KBM-7 (cell line): ENCODE measurements at regions not wholly inside any gene's neighbourhood (a gene's known extent, or its start where the extent isn't known, plus 50 kb on each side); places are given as distances from the start of the nearest gene placed in this dataset.

Experiments
- DNase-seq: peaks from one replicate; pipeline ENCODE4 v3.0.0-alpha.2; 2015
- in situ Hi-C: fragments of 300-500 bp; cut with MboI; formaldehyde crosslinking; loops from 2 replicates; pipeline ENCODE4 v1.14.3; 2020; ENCODE audit warnings: low sequenced_read_pairs, low pct_unique_long_range_greater_than_20kb, mixed read lengths

DNA sequence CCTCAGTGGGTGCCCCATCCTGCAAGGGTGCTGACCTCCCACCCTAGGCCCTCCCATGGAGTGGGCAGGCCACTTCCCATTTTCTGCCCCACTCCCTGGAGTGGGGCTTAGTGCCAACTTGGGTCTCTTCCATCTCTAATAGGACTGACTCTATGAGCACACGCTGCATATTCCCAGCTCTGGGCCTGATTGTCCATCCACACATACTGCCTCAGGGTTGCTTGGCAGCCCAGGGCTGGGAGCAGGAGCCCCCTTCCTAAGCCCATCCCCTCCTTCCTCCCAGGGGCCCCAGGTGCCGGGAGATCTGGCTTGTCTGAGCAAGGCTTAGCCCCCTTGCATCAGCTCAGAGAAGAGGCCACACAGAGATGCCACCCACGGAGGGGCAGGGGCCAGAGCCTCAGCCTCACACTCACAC is 55.1 kb downstream of the PJA1 start:
- in situ Hi-C loops = no loop called here
- no peak for DNase-seq

DNA sequence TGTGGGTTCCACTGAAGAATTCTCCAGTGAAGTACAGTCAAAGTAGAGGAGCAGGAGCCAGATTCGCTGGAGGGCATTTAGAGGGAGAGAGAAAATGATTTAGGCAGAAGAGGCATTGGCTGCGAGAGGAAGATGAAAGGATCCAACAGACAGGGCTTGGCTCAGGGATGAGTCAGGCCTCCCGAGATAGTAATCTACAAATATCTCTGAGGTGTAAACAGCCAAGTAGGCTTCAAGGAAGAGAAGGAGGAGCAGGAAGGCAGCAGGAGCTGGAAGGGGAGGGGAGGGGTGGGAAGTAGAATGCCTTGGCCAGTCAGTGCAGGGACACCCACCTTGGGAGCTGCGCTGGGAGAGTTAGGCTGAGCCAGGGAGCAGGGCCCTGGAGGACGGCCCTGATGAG is 55.5 kb downstream of the PJA1 start:
- in situ Hi-C loops = no loop called here
- DNase-seq = no peak

DNA sequence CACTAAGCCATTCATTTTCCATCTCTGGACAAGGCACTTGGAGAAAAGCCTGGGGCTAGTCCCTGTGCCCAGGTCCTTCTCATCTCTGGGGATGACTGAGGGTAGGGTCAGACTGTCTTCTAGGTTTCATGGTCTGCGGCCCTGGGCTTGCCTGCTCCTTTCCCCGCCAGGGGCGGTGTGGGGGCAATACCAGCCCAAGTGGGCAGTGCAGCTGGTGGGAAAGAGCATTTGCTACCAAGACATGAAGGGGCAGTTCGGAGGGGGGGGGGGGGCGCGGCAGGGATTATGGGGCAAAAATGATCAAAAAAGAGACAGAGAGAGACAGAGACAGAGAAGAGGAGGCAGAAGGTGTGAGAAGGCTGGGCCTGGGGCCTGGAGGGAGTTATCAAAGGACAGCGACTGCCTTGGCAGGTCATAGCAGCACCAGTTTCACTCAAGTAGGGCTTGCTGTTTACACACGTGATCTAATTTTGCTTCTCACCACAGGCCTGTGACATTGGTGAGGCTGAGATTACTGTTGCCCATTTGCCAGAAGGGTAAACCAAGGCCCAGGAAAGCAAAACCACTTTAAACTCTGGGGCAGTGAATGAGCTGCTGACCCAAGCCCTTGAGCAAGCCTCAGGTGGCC is 56.1 kb downstream of the PJA1 start:
- in situ Hi-C loops = no loop called here
- no peak for DNase-seq

DNA sequence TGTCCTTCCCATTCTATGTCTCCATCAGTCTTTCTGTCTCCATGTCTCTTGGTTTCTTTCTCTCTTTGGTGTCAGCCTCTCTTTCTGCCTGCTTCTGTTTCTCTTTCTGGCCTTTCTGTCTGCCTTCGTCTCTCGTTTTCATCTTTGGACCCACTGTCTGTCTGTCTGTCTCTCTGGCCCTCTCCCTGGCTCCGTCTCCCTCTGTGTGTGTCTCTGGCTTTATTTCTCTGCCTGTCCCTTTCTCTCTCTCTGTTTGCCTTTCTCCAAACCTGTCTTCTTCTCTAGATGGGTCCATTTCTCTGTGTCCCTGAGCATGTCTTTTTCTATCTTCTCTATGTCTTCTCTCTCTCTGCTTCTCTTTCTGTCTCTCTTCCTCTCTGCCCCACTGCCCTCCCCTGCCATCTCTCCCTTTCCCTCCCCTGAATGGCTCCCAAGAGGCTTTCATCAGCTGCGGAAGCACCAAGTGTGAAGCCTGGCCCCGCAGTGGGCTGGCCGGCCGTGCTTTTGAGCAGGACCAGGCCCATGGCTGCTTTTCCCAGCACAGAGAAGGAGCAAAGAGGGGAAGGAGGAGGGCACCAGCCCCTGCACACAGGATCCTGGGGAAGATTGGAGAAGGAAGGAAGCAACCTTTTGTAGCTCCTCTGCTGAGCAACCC is 57.4 kb downstream of the PJA1 start:
- in situ Hi-C loops = no loop called here
- no peak for DNase-seq

DNA sequence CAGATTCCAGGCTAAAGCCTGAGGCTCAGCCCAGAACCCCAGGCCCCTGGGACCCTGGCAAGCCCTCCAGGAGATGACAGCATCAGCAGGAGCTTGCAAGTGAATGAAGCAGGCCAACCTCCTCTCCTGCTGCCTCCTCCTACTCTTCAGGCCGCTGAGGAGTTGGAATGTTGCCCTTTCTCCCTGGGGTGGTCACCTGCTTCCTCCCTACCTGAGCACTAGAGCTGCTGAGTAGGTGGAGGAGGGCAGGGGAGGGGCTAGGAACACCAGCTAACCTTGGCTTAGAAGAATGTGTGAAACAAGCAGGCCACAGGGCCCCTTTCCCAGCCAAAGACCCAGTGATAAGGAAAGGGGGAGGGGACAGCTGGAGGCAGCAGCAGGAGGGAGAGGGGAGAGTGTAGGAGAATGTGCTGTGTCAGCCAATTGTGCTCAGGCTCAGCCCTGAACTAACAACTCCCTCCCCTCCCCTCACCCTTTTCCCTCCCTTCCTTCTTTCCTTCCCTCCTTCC is 58.0 kb downstream of the PJA1 start:
- no peak for DNase-seq
- in situ Hi-C loops = no loop called here

DNA sequence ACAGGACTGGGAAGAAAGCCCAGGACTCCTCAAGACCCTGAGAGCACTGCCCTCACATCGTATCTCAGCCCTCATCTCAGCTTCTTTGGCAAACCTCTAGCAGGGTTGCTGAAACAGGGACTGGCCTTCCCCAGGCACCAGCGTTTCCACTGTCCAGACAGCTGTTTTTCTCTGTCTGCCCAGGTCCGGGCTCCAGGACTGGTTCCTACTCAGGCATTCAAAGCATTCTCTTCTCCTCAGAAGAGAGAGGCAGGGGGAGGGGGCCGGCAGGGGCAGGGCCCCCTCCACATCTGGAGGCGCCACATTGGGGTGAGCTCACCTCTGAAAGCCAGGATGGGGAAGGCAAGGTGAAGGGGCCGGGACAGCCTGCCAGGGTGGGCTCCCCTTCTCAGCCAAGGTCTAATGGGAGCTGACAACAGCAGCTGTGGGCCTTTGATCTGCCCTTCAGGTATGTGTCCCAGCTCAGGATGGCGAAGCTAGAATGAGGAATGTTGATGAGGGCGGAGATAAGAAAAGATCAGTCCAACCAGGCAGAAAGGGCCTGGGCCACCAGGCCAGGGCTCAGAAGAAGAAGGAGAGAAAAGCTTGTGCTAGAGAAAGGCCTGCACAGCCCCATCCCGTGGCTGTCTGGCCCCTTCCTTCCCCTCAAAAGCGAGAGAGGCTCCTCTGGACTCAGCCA is 60.4 kb downstream of the PJA1 start:
- in situ Hi-C loops = no loop called here
- DNase-seq = no peak

DNA sequence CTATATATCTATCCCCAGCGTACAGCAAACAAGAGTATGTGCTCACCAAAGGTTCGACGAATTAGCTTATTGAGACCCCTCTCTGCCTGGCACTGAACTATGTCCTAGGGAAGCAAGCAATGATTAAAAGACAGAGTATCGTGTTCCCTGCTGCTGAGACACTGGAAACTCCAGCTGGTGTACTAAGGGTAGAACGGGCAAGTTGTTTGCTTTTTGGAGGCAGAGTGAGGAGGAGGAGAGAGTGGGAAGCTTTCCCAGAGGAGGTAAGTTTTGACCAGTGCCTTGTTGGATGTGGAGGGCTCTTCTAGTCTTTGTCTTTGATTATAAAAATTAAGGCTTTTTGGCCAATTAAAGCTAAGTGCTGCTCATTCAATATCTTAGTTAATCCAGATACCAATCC is 61.7 kb downstream of the PJA1 start:
- no peak for DNase-seq
- in situ Hi-C loops = no loop called here

DNA sequence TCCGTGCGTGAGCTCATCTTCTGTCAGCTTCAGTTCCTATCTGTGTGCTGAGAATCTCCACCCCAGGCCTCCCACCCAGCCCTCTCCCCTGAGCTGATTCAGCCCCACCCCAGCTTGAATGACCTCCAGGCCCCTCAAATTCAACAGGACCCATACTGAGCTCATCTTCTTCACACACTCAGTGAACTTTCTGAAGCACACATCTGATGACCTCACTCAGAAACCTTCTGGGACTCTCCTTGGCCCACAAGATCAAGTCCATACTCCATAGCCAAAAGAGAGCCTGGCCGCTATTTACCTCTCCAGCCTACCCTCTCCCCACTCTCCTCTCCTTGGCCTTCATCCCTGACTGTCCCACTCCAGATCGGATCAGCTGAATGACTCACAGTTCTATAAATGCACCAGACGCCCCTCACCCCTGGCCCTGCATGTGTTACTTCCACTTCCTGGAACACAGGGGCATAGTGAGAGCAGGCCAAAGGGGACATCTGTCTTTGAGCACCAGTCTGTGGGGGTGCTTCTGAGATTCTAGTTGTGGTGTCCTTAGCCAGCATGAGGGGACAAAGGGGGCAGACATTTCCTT is 62.5 kb downstream of the PJA1 start:
- in situ Hi-C loops = no loop called here
- no peak for DNase-seq

DNA sequence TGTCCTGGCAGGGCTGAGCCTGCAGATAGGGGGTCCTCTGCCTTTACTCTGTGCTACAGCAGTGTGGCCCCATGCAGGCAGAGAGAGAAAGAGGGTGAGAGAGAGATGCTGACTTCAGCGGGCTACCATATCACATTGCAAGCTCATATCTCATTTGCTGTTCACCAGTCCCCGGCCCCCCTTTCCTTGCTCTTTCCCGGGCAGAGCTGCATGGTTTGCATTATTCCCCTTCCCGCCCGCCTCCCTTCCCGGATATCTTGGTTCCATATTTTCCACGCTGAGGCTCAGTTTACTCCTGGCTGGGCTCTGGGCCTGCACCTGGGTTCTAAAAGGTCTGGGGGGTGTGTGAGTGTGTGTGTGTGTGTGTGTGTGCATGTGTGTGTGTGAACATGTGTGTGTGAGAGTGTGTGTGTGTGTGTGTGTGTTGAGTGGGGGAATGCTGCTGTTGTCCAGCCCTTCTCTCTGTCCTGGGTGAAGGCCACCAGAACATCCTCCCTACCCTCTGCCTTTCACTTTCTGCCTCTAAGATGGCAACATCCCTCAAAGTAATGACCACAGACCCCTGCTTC is 63.5 kb downstream of the PJA1 start:
- DNase-seq = no peak
- in situ Hi-C loops = no loop called here

DNA sequence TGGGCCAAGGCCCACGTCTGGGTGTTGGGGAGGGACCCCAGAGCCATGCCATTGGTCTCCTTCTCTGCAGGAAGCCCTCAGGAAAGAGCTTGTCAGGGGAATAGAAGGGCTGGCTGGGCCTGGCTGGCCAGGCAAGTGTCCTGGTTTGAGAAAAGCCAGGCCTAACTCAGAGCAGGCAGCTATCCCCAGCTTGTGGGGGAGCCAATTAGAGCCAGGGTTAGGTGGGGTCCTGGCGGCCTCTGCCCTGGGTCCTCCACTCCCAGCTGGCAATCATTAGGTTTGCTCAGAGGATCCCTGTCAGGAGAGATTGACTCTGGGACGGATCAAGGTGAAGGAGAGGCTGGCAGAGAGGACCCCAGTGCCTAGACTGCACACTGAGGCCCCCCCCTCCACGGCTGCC is 64.8 kb downstream of the PJA1 start:
- DNase-seq = no peak
- in situ Hi-C loops = no loop called here

DNA sequence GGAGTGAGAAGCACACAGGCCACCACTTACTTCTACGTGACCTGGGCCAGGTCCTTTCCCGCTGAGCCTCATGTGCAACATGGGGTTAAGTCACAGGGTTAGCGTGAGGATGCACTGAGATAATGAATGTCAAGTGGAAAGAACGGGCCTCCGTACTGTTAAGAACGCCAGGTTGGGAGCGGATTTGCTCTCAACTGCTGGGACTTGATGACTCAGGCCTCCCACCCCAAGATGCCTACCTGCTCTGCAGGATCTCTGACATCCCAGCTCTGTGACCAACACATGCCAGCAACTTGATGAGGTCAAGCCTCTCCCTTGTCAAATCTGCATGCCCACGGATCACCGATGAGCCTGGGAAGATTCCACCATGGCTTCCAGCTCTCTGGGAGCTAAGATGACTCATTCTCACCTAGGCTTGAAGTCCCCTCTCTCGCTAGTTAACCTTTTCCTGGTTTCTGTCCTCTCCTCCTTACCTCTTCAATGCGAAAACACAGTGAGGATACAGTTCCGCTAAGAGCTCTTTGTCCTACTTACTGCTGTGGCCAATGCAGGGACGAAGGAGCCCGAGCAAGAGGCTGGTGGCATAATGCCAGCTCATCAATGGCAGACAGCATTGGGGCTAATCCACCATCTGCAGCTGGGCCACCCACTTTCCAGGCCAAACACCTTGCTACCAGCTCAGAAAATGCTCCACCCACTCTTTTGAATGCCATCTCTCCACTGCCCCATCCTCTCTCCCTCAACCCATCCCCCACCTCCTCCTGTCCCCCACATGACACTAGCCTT is 67.6 kb downstream of the PJA1 start:
- no peak for DNase-seq
- in situ Hi-C loops = no loop called here

DNA sequence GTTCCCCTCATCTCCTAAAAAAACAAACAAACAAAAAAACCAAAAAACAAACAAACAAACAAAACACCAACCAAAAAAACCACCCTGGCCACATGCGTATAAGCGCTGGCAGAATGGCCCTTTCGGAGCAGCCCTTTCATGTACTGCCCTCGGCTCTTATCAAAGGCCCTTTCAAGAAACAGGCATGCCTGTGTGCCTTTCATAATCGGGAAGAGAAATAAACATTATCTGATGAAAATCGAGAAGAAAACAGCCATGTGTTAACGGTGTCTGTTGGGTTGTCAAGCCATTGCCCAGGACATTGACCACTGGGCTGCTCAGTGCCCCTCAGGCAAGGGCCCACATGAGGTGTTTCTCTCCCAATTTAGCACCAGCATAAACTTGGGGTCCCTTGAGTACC is 68.3 kb downstream of the PJA1 start:
- no peak for DNase-seq
- in situ Hi-C loops = no loop called here

DNA sequence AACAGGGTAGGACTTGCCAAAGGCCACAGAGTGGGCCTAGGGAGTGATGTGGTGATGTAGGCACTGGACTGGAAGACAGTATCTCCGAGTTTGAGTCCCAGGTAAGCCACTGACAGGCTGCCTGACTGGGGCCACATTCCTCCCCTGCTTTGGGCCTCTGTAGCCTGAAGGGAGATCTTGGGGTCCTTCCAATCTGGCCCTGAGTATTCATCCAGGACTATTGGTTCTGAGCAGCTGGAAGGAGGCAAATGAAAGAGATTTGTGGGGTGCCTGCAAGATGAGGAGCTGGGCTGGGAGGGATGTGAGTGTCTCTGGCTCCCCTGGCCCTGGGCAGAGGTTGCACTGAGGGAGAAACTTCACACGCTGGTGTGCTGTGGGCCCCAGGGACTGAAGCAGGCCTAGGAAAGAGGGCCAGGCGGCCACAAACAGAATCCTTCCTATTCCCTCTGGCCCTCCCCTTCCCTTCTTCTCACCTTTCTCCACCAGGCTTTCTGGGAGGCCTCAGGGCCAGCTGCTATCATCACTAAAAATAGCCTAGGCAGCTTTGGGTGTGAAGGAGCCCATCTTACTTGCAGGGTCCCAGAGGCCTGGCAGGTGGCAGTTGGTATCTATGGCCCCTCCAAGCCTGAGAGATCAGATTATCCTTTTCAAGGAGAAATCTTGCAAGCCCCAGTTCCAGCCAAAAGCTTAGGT is 70.1 kb downstream of the PJA1 start:
- in situ Hi-C loops = no loop called here
- no peak for DNase-seq

DNA sequence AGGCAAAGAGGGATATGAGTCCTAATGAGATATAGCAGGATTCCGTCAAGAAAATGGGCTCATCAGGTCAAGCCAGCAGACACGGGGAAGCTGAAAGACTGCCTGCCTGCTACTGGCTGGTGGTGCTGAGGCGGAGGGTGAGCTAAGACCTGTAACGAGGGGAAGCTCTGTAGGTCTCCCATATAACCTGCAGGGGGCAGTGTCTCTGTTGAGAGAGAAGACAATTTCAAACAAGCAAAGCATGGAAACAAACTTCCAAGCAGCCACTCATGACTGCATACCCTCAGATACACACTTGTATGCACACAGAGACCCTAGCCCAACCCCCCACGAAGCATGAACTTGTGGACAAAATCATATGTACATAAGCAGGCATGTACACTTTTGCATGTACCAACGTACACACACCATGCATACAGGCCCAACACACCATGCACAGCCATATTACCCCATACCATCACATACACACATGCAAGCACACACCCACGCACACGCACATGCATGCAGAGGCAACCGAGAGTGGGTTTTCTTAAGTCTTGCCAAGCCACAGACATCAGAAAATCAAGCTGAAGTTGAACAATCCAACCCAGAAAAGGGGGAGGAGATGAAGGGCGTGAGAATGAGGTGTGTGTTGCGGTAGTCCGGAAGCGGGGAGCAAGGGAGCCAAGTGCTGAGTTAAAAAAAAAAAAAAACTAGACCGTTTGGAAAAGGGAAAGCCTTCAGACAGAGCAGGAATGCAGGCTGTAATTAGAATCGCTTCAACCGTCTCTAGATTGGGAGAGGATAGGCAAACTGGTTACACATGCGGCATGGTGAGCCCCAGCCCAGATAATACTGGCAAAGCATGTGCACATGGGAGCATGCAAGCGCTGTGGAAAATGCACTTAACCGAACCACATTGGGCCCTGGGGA is 71.0 kb downstream of the PJA1 start:
- in situ Hi-C loops = no loop called here
- peak; percentile 75 for DNase-seq

DNA sequence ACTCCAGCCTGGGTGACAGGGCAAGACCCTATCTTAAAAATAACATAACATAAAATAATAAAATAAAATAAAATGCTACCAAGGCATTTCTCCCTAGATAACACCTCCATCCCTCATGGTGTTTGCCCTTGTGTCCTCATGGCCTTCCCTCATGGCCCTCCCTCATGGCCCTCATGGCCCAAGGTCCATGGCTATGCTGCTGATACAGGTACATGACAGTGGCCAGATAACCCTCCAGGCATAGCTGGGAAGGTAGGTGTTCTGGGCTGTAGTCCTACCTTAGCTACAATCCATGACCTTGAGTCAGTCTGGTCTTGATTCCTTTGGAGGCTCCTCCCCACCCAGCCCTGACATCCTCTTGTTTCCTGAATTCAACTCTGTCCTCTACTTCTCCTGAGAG is 75.2 kb downstream of the PJA1 start:
- in situ Hi-C loops = no loop called here
- DNase-seq = no peak

DNA sequence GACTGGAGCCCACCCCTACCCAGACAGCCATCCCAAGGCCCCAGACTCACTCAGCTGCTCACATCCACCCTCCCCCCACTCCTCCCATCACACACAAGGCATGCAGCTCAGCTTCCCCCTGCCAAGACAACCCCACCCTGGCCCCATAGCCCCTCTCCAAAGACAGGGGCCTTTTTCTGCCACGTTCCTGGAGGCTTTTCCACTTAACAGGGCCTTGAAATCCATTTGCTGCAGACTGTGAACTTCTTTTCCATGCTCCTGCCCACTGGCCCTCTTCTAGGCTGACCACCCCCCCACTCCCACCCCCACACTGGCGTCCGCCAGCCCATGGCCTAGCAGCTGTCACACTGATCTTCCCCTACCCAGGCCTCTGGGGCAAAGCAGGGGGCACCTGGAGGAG is 76.0 kb downstream of the PJA1 start:
- in situ Hi-C loops = no loop called here
- no peak for DNase-seq

DNA sequence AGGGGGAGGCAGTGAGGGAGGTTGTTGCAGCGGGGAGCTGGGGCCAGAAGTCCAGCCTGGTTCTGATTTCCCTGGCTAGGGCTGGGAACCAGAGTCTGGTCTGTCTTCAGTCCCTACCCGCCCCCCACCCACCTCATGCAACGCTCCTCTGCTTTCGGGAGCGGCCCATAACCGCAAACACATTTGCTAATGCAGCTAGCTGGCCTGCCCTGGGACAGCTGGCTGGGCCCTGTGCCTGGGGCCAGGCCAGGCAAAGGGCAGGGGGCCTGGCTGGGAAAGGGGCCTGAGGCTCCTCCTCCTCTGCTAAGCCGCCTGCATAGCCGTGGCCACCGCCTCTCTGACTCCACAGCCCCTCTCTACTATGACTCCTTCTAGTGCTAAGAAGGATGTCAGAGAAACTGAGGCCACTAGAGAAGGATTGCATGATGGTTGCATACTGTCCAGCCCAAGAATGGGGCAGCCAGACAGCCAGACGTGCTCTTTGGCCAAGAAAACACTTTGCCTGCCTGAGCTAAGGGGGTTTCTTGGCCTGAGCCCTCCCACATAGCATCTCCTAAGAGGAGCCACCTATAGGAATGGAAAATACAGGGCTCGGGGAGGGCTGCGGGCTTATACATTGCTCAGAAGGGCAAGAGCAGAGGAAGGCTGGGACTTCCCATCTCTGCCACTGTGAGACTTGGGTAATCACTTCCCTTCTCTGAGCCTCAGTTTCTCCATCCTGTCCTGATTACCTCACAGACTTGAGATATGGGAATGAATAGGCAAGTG is 76.9 kb downstream of the PJA1 start:
- in situ Hi-C loops = no loop called here

More for the DNA sequence above, 76.9 kb downstream of the PJA1 start:
- no peak for DNase-seq
